Esophagus muscularis mucosa (tissue), 4 donors: ENCODE measurements at regions not wholly inside any gene's neighbourhood (a gene's known extent, or its start where the extent isn't known, plus 50 kb on each side); places are given as distances from the start of the nearest gene placed in this dataset.

Source experiments
- DNase-seq: peaks from one replicate; pipeline ENCODE4 v3.0.0-alpha.2; 2017; ENCODE audit errors: extremely low spot score
- H3K27ac ChIP-seq, 4 donors: fragments of 200-600 bp; sonication (generic); replicated peaks in 1 of 4; 1 replicate in 3 of 4; 2 replicates in 1 of 4; pipeline ENCODE4 v1.5.1; 2016 to 2019; ENCODE audit warnings: mild to moderate bottlenecking in 1 of 4
- H3K27me3 ChIP-seq, 4 donors: fragments of 200-600 bp; sonication (generic); one replicate each; pipeline versions ENCODE4 v1.5.1 to v1.6.0; 2016 to 2019
- H3K36me3 ChIP-seq, 4 donors: fragments of 200-600 bp; sonication (generic); one replicate each; pipeline ENCODE4 v1.5.1; 2016 to 2019
- H3K4me1 ChIP-seq, 4 donors: fragments of 200-600 bp; sonication (generic); one replicate each; pipeline ENCODE4 v1.5.1; 2016 to 2019
- H3K4me3 ChIP-seq, 4 donors: fragments of 200-600 bp; sonication (generic); 1 replicate in 2 of 4; 2 replicates in 2 of 4; pipeline ENCODE4 v1.5.1; 2016 to 2019; ENCODE audit warnings: mild to moderate bottlenecking in 4 of 4, moderate library complexity in 1 of 4
- H3K9me3 ChIP-seq, 4 donors: fragments of 200-600 bp; sonication (generic); 1 replicate in 3 of 4; 2 replicates in 1 of 4; pipeline ENCODE4 v1.5.1; 2016 to 2019
- CTCF ChIP-seq, 3 experiments: fragments of 200-600 bp in 2 of 3; fragments of 450-650 bp in 1 of 3; sonication (generic) in 2 of 3; IDR thresholded peaks; one replicate each; pipeline ENCODE4 v1.5.1; 2017 to 2019; ENCODE audit warnings: antibody characterized with exemption in 3 of 3, mild to moderate bottlenecking in 2 of 3, moderate library complexity in 1 of 3
- EP300 ChIP-seq: sonication (generic); formaldehyde crosslinking; IDR thresholded peaks from one replicate; pipeline ENCODE4 v1.6.1; 2017; ENCODE audit warnings: antibody characterized with exemption
- POLR2A ChIP-seq: fragments of 450-650 bp; IDR thresholded peaks from one replicate; pipeline ENCODE4 v1.6.1; 2017; ENCODE audit warnings: antibody characterized with exemption, moderate library complexity, mild to moderate bottlenecking, low read depth
- POLR2AphosphoS5 ChIP-seq, 2 donors: sonication (generic); formaldehyde crosslinking; IDR thresholded peaks; one replicate each; pipeline ENCODE4 v1.6.1; 2017; ENCODE audit warnings: antibody characterized with exemption in 2 of 2
- WGBS: methylation state at CpG from one replicate; pipeline ENCODE4 v1.1.5; 2018; 5-methylcytosine and 5-hydroxymethylcytosine counted together
- intact Hi-C: fragments of 100-400 bp; cut with DNase I; formaldehyde crosslinking; loops from one replicate; pipeline ENCODE4 v1.15.1; 2023

- intact Hi-C loops: no loop called here
- no peaks in the 10 kb centered on the region for H3K9me3 ChIP-seq
- no peaks in the 10 kb centered on the region for H3K36me3 ChIP-seq
- no peaks in the 10 kb centered on the region for H3K27me3 ChIP-seq
- H3K4me1 ChIP-seq: no peaks in the 10 kb centered on the region
- WGBS: 92% methylated on average over 3 of the region's 3 CpGs
- TF ChIP-seq EP300: no peak
- no peak for TF ChIP-seq POLR2AphosphoS5 (IDR thresholded peaks at IDR 0.05)
- no peak for TF ChIP-seq POLR2A
- H3K27ac ChIP-seq: no peak overlapping the region
- DNase-seq: no peak
- H3K4me3 ChIP-seq: no peak overlapping the region
These were observed 872.4 kb upstream of the CXADR start for GRCh38 chr21:16640297-16641027.

- TF ChIP-seq CTCF (IDR thresholded peaks at IDR 0.05) (no peak), EP300 (no peak), POLR2AphosphoS5 (IDR thresholded peaks at IDR 0.05) (no peak), POLR2A (no peak)
- Histone ChIP-seq H3K4me1 (no peaks in the 10 kb centered on the region), H3K27me3 (no peaks in the 10 kb centered on the region), H3K9me3 (no peaks in the 10 kb centered on the region), H3K36me3 (no peaks in the 10 kb centered on the region), H3K4me3 (no peak overlapping the region), H3K27ac (no peak overlapping the region)
- DNase-seq: no peak
- WGBS: 73% methylated on average over 1 of the region's 1 CpG
- intact Hi-C loops: no loop called here
These were observed 870.5 kb upstream of the CXADR start for GRCh38 chr21:16642353-16642752.

GRCh38 chr21:16644685-16645084 is 868.2 kb upstream of the CXADR start:
- DNase-seq: no peak
- H3K9me3 ChIP-seq: no peaks in the 10 kb centered on the region
- H3K36me3 ChIP-seq: no peaks in the 10 kb centered on the region
- TF ChIP-seq CTCF (IDR thresholded peaks at IDR 0.05) (no peak), POLR2AphosphoS5 (IDR thresholded peaks at IDR 0.05) (no peak), POLR2A (no peak), EP300 (no peak)
- H3K4me1 ChIP-seq: peaks cover 0 to 5% (median 2%) of the 10 kb centered on the region in 4 donors
- intact Hi-C loops: no loop called here
- no peak overlapping the region for H3K27ac ChIP-seq
- 82% methylated on average over 3 of the region's 3 CpGs for WGBS
- no peaks in the 10 kb centered on the region for H3K27me3 ChIP-seq
- no peak overlapping the region for H3K4me3 ChIP-seq

GRCh38 chr21:16650714-16651366 is 862.0 kb upstream of the CXADR start:
- intact Hi-C loops: no loop called here
- H3K9me3 ChIP-seq: no peaks in the 10 kb centered on the region
- no peaks in the 10 kb centered on the region for H3K36me3 ChIP-seq
- no peak for DNase-seq
- H3K4me1 ChIP-seq: peaks cover 0 to 8% (median 3%) of the 10 kb centered on the region in 4 donors
- TF ChIP-seq CTCF (IDR thresholded peaks at IDR 0.05) (no peak), POLR2A (no peak), POLR2AphosphoS5 (IDR thresholded peaks at IDR 0.05) (no peak), EP300 (no peak)
- H3K27me3 ChIP-seq: no peaks in the 10 kb centered on the region
- H3K27ac ChIP-seq: no peak overlapping the region
- no peak overlapping the region for H3K4me3 ChIP-seq
- WGBS: 78% methylated on average over 7 of the region's 7 CpGs

- 87% methylated on average over 3 of the region's 3 CpGs for WGBS
- intact Hi-C loops: no loop called here
- TF ChIP-seq EP300 (no peak), POLR2A (no peak), CTCF (IDR thresholded peaks at IDR 0.05) (no peak), POLR2AphosphoS5 (IDR thresholded peaks at IDR 0.05) (no peak)
These were observed 860.9 kb upstream of the CXADR start for GRCh38 chr21:16651956-16652355.

More at GRCh38 chr21:16651956-16652355, 860.9 kb upstream of the CXADR start:
- Histone ChIP-seq H3K27ac (no peak overlapping the region), H3K9me3 (no peaks in the 10 kb centered on the region), H3K4me3 (no peak overlapping the region), H3K27me3 (no peaks in the 10 kb centered on the region), H3K36me3 (no peaks in the 10 kb centered on the region), H3K4me1 (peaks cover 0 to 8% (median 3%) of the 10 kb centered on the region in 4 donors)
- DNase-seq: no peak
